Loucy (cell line): ENCODE measurements at regions not wholly inside any gene's neighbourhood (a gene's known extent, or its start where the extent isn't known, plus 50 kb on each side); places are given as distances from the start of the nearest gene placed in this dataset.
"Not testable (repeated sequence)": the region's sequence is repeated elsewhere in the genome, so short reads cannot be mapped to it uniquely, and the experiment has no call there.

Experiments
- EZH2phosphoT487 ChIP-seq: fragments of 200-600 bp; IDR thresholded peaks from 2 replicates; pipeline ENCODE4 v1.6.1; 2018; ENCODE audit warnings: antibody characterized with exemption, mild to moderate bottlenecking, moderate library complexity, borderline replicate concordance
- TF ChIP-seq, protein P1 (sequence below): fragments of 200-600 bp; sonication (generic); conservative IDR thresholded peaks from 2 replicates; pipeline ENCODE4 v1.5.1; 2014; ENCODE audit warnings: mild to moderate bottlenecking, antibody characterized with exemption, low read length

DNA sequence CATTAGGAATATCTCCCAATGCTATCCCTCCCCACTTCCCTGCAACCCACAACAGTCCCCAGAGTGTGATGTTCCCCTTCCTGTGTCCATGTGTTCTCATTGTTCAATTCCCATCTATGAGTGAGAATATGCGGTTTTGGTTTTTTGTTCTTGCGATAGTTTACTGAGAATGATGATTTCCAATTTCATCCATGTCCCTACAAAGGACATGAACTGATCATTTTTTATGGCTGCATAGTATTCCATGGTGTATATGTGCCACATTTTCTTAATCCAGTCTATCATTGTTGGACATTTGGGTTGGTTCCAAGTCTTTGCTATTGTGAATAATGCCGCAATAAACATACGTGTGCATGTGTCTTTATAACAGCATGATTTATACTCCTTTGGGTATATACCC, 169.5 kb downstream of the SIM1 start:
- TF ChIP-seq, protein P1, sequence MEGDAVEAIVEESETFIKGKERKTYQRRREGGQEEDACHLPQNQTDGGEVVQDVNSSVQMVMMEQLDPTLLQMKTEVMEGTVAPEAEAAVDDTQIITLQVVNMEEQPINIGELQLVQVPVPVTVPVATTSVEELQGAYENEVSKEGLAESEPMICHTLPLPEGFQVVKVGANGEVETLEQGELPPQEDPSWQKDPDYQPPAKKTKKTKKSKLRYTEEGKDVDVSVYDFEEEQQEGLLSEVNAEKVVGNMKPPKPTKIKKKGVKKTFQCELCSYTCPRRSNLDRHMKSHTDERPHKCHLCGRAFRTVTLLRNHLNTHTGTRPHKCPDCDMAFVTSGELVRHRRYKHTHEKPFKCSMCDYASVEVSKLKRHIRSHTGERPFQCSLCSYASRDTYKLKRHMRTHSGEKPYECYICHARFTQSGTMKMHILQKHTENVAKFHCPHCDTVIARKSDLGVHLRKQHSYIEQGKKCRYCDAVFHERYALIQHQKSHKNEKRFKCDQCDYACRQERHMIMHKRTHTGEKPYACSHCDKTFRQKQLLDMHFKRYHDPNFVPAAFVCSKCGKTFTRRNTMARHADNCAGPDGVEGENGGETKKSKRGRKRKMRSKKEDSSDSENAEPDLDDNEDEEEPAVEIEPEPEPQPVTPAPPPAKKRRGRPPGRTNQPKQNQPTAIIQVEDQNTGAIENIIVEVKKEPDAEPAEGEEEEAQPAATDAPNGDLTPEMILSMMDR, result not testable (repeated sequence)
- TF ChIP-seq EZH2phosphoT487, result not testable (repeated sequence)
